Fibroblast of skin of left quadriceps (primary cell): ENCODE measurements at regions not wholly inside any gene's neighbourhood (a gene's known extent, or its start where the extent isn't known, plus 50 kb on each side); places are given as distances from the start of the nearest gene placed in this dataset.

ENCODE experiments used
- DNase-seq, 2 experiments: peaks; one replicate each; pipeline ENCODE4 v3.0.0-alpha.2; 2013; ENCODE audit warnings: low read depth in 2 of 2

DNA sequence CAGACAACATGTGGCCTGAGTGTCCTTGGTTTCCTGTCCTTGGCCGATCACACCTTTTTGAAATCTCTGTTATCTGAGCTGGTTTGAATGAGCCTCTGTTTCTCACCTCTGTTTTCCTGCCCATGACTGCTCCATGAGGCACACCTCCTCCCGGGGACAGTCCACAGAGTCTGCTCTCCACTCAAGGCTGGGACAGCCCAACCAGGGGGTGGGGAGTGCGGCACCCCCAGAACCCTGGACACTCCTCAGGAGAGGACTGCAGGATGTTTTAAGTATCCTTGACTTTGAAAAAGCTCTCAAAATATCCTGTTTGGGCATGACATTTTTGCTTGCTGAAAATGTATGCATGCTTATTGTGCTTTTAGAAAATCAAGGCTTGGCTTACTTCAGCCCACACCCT is 333.0 kb upstream of the N4BP1 start:
- DNase-seq = no peak

DNA sequence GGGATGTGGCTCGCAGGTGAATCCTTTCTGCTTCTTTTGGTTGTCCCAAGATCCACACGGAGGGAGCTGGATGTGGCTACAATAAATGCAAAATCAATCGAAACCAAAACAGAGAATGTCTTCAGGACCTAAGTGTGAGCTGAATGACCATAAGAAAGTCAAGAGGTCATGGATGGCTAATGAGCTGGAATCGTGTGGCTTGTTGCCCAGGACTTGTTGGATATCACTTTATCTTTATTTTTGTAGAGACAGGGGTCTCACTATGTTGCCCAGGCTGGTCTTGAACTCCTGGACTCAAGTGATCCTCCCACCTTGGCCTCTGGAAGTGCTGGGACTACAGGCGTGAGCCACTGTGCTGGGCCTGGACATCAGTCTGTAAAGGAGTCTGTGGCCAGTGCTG is 326.8 kb upstream of the N4BP1 start:
- no peak for DNase-seq

DNA sequence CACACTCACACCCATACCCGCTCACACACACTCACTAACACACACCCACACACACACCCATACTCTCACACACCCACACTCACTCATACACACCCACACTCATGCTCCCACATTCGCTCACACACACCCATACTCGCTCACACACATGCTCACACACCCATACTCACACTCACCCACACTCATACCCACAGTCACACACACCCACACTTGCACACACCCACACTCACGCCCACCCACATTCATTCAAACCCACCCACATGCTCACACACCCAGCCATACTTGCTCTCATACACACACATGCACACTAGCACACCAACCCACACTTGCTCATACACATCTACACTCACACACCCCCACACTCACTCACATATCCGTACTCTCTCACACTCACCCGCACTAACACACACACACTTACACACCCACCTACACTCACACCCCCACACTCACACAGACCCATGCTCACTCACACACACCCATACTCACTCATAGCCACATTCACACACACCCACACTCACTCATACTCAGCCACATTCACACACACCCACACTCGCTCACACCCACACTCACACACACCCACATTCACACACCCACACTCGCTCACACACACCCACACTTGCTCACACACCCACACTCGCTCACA is 322.4 kb upstream of the N4BP1 start:
- no peak for DNase-seq

DNA sequence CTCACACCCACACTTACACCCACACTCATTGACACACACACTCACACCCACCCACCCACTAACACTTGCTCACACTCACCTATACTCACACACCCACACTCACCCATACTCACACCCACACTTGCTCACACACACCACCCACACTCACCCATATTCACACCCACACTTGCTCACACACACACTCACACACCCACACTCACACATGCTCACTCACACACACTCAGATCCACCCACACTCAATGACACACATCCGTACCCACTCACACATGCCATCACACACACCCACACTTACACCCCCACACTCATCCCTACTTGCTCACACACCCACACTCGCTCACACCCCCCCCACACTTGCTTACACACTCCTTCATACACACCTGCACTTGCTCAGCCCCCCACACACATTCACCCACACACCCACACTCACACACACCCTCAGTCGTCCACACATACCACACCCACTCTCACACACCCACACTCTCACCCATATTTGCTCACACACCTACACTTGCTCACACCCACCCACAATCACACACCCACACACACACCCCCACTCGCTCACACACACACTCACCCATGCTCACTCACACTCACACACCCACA is 321.1 kb upstream of the N4BP1 start:
- no peak for DNase-seq

GRCh38 chr16:48919791-48920190 is 309.8 kb upstream of the N4BP1 start:
- no peak for DNase-seq

DNA sequence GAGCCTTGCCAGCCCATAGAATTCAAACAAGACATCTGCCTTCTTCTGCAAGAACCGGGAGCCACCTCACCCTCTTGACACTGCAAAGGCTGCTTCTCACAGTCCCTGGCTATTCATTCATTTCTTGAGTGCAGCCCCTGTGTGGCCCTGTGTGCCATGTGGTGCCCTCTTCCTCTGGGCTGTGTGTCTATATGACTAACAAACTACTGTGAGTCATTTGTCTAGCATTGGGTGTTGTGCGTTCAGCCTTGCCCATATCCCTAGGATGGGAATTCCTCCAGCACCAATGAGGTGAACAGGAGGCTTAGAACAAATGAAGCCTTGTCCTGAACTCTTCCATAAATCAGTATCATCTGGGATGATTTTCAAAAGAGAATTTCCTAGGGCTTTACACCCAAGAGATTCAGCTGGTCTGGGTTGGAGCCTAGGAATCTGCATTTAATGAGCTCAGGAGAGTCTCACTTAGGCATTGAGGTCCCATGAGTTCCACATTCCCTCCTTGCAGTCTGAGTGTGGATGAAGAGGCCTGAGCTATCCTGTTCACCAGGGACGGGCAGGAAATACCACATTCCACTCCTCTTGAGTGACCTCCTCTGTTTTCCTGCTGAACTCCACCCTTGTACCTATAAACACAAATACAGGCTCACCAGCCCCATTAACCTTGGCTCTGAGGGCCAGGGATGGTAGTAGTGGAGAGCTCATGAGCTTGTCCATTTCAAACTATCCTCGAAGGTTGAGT is 308.7 kb upstream of the N4BP1 start:
- no peak for DNase-seq

DNA sequence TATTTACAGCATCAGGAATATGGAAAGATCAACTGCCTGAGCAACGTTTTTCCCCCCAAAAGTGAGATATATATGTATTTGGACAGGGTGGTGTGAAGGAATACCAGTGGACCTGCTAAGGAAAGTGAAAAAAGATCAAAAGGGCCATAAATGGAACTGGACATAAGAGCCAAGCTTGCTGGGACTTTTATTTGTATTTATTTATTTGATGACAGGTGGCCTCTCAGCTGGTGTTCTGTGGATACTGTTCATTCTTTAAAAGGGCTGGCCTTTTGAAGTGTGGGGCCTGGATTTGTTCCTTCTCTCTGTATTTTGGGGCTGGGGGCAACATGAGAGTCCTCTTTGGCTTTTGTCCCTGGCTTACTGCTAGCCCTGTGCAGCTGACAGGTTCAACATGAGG is 306.6 kb upstream of the N4BP1 start:
- no peak for DNase-seq

DNA sequence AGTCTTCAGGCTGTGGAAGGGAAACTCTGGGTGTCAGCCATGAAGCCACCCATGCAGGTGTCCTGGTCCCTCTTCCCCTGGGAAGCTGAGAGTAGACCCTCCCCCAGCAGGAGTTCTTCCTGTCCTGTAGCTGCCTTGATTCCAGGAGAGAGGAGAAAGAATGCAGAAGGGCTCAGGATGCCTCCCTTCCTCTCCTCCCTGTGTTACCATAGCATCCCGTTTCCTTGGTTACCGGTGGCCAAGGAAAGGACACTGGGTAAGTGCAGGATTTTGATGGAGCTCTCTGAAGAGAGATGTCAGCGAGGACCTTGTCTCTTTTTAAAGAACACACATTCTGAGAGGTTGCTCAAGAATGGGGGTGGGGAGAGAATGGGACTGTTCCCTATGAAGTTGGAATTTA is 304.1 kb upstream of the N4BP1 start:
- no peak for DNase-seq

GRCh38 chr16:48913384-48913783 is 303.4 kb upstream of the N4BP1 start:
- DNase-seq = no peak

- DNase-seq = no peak
Observed at GRCh38 chr16:48912360-48912759, 302.4 kb upstream of the N4BP1 start.

DNA sequence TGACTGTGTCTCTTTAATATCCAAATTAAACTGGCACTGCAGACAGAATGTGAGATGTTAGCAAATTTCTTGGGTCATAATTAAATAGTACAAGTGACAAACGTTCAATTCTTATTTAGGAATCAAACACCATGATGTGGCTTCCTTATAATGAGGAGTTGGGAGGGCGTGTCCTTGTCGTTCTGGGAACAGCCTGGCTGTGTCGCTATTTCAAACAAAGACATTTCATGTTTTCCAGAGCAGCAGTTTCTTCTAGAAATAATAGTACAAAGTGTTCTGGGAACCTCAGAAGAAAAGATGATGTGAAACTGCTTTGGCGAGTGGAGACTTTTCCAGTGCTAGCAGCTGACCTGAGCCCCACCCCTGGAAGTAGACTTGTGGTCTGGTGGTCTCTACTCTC is 301.7 kb upstream of the N4BP1 start:
- no peak for DNase-seq

DNA sequence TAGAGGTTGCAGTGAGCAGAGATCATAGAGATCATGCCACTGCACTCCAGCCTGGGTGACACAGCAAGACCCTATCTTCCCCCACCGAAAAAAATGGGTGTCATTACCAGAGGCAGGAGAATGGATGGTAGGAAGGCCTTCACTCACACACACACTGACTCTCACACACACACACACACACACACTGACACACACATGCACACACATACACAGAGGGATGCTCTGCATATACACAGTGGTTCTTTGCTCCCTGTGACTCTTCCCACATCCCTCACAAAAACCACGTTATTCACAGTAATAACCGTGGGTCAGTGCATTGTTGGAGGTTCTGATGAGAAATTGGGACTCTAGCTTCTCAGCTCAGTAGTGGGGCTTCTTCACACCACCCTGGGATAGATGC is 300.2 kb upstream of the N4BP1 start:
- DNase-seq = no peak

DNA sequence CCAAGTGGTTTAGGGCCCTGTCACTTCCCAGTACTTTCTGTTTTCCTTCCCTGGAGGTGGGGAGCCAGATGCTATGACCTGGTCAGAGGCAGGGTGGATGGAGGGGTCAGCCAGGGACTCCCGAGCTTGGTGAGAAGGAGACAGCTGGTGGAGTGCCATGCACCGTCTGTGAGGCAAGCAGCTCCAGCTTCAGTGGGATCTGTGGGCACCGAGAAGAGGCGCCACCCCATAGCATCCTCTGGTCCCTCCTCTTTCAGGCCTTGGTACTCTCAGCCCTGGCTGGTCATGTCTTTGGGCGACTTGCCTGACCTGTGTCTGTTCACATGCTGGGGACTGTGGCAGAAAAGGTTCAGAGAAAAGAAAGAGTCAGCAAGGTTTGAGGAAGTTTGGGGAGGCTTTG is 299.3 kb upstream of the N4BP1 start:
- no peak for DNase-seq

DNA sequence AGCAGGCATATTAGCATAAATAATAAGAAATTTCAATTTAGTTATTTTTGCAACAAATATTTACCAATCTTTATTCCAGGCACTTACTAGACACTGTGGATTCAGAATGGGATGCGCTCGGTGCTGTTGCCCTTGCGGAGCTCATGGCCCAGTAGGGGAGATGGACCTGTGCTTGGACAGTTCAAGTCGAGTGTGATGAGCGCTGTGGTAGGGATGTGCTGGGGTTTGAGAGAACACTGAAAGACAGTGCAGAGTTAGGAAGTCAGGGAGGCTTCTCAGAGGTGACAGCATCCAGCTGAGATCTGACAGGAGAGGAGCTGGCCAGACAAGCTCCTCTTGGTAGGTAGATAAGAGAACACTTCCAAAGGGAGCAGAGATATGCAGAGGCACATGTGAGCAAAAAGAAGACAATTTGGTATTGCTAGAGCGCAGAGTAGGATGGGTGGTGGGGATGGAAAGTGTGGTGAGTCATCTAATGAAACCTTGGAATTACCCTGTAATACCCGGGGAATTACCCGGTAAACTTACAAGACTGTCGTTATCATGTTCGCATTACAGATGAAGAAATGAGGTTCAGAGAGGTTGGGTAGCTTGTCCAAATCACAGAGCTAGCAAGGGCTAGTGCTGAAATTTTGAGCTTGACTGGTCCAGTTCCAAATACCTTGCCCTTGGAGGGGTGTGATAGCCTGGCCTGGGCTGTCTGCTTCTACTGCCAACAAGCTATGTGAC is 298.1 kb upstream of the N4BP1 start:
- DNase-seq = no peak

- DNase-seq = no peak
Observed at GRCh38 chr16:48905632-48906505, 295.9 kb upstream of the N4BP1 start.

DNA sequence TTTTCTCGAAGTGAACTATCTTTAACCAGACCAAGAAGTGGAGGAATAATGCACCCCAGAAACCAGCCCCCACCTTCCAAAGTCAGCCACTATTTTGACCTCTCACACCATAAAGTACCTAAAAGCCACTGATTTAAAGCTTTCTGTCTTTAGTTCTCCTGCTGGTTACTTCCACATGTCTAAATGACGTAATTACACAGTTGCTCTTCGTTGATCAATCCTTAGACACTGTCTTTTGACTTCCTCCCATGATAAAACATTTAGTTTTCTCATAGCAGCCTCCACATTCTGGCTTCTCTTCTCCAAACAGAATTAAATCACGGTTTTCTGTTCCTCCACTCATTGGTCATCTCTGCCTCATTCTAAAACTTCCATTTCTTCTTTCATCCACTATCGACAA is 294.4 kb upstream of the N4BP1 start:
- DNase-seq = no peak

GRCh38 chr16:48903039-48903438 is 293.1 kb upstream of the N4BP1 start:
- no peak for DNase-seq

DNA sequence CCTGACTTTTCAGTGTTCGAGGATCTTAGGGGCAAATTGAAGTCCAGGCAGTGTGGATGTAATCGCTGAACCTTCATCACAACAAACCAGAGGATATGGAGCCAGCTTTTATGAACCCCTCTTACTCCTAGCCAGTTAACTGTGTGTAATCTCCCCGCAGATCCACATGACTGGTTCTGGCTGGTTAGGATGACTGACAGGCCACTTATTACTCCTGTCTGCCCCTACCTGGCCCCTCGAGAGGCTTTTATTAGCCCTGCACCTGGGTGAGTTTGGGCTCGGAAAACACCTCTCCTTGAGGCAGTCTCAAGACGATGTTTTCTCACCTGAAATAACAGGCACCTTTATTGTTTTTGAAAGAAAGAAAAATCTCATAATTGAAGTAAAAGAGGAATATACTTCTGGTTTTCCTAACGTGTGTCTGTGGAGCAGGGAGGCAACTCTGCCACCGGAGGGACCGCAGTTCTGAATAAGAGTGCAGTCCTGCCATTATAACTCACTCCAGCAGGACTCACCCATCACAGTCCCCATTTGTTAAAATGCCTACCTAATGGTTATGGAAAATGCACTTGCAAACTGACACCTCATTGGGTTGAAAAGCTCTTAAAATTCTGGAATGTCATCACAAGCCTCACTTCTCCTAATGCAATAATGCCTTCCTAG is 291.9 kb upstream of the N4BP1 start:
- DNase-seq = no peak

GRCh38 chr16:48899500-48899899 is 289.5 kb upstream of the N4BP1 start:
- DNase-seq = no peak

- no peak for DNase-seq
Observed at GRCh38 chr16:48897698-48898205, 287.8 kb upstream of the N4BP1 start.

DNA sequence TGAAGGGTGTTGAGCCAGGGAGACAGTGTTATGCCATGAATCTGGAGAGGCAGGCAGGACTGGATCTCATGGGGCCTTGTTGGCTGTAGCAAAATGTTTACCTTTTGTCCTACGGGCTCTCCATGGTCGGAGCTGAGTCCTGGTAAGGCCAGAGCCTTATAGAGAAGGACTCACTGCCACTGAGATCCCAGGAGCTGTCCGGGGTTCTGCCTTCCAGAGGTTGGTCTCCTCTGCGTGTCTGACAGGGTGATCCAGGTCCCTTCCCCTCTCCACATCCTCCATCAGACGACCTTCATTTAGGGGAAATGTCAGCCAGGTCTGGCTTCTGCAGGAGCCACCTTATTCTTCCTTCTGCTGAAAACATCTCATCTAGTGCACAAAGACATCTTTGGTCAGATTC is 285.2 kb upstream of the N4BP1 start:
- DNase-seq = no peak
